Activated naive CD4-positive, alpha-beta T cell treated with anti-CD3 and anti-CD28 coated beads for 36 hours (primary cell): ENCODE measurements at regions not wholly inside any gene's neighbourhood (a gene's known extent, or its start where the extent isn't known, plus 50 kb on each side); places are given as distances from the start of the nearest gene placed in this dataset.
"Not testable (repeated sequence)": the region's sequence is repeated elsewhere in the genome, so short reads cannot be mapped to it uniquely, and the experiment has no call there.

Source experiments
- CTCF ChIA-PET: fragments of 350-600 bp; sonication (Branson Sonifier 250); formaldehyde crosslinking; loops from one replicate; lab custom pipeline; 2021; ENCODE audit warnings: antibody characterized with exemption; lab: Charles Lee
- DNase-seq: peaks from one replicate; pipeline ENCODE4 v3.0.0-alpha.2; 2020
- H3K27ac Mint-ChIP-seq: one replicate; pipeline ENCODE4 v1.8.0; 2021; ENCODE audit warnings: mild to moderate bottlenecking, mixed read lengths
- H3K27me3 Mint-ChIP-seq: one replicate; pipeline ENCODE4 v1.8.0; 2021; ENCODE audit warnings: low read depth, mixed read lengths
- H3K36me3 Mint-ChIP-seq: one replicate; pipeline ENCODE4 v1.8.0; 2021; ENCODE audit warnings: low read depth, mixed read lengths
- H3K4me1 Mint-ChIP-seq: one replicate; pipeline ENCODE4 v1.8.0; 2021; ENCODE audit warnings: low read depth, mixed read lengths
- H3K4me3 Mint-ChIP-seq: one replicate; pipeline ENCODE4 v1.8.0; 2021; ENCODE audit warnings: mild to moderate bottlenecking, moderate library complexity, mixed read lengths
- H3K9me3 Mint-ChIP-seq: one replicate; pipeline ENCODE4 v1.8.0; 2021; ENCODE audit warnings: mixed read lengths
- intact Hi-C: fragments of 100-400 bp; cut with micrococcal nuclease; formaldehyde crosslinking; loops from one replicate; pipeline ENCODE4 v1.15.1; 2023

DNA sequence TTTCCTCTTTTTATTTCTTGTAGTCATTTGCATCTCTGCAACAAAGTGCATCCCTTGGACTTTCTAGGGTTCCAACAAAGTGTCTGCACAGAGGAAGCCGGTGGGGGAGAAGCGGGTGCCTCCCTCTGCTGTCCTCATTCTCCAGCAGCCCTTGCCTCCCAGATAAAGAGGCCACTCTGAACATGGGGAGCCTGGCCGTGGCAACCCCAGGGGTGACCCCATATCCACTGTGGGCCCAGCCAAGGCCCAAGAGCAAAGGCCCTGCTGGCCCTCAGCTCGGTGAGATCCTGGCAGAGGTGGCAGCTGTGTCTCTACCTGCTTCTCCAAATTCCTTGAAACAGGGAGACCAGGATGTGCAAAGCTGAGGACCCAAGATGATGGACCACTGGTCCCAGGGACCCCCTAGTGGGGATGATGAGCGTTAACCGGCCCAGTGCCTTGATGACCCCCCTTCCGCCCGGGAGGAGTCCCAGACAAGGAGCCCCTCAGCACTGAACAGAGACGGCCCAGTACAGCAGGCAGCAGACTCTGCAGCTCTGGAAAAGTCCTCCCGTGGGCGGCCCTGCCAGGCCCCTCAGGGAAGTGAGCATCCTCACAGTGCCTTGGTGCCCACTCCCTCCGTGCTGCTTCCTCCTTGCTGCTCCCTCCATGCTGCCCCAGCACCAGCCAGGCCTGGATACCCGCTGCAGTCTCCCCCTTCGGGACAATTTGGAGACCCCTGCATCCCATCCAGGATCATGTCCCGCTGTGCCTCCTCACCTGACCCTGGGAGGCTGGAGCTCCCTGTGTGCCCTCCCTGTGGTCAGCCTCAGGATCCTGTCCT is 62.5 kb downstream of the MRPL36 start:
- no peaks in the 10 kb centered on the region for H3K4me1 Mint-ChIP-seq
- intact Hi-C loops = loop anchor here (5.0 kb wide), 2 partner anchors 70 to 300 kb away; no protein-coding TSS in a partner anchor
- no peaks in the 10 kb centered on the region for H3K36me3 Mint-ChIP-seq
- CTCF ChIA-PET = interaction anchor here (0.7 to 1.4 kb wide), 2 partner anchors 64 to 69 kb away, joined by 3 to 4 read pairs; partner anchors contain the start of gene NDUFS6
- H3K4me3 Mint-ChIP-seq = no peak overlapping the region
- H3K27me3 Mint-ChIP-seq = peaks cover 11% of the 10 kb centered on the region
- H3K9me3 Mint-ChIP-seq = peaks cover 3% of the 10 kb centered on the region
- DNase-seq = no peak
- H3K27ac Mint-ChIP-seq = no peak overlapping the region

DNA sequence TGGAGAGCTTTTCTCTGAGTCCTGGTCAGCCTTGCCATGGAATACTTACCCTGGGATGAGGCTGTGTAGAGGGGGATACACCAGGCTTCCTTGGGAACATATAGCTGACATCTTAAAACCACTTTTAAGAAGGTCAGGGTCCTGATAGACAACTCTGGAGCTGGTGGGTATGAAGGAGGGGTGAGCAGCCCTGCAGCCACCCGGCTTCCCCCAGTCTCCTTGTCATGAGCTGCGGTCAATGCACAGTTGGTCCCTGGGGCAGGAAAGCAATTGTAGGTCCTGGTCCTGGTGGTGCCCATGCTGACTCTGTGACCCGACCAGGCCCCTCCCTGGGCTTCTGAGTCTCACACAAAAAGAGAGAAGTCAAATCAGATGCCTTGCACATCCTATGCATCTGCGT is 63.6 kb downstream of the MRPL36 start:
- Mint-ChIP-seq H3K4me1 (no peaks in the 10 kb centered on the region), H3K9me3 (peaks cover 2% of the 10 kb centered on the region), H3K27ac (no peak overlapping the region), H3K4me3 (no peak overlapping the region), H3K36me3 (no peaks in the 10 kb centered on the region), H3K27me3 (peaks cover 10% of the 10 kb centered on the region)
- no peak for DNase-seq
- CTCF ChIA-PET = no interaction called here
- intact Hi-C loops = loop anchor here (5.0 kb wide), 2 partner anchors 69 to 301 kb away; no protein-coding TSS in a partner anchor

DNA sequence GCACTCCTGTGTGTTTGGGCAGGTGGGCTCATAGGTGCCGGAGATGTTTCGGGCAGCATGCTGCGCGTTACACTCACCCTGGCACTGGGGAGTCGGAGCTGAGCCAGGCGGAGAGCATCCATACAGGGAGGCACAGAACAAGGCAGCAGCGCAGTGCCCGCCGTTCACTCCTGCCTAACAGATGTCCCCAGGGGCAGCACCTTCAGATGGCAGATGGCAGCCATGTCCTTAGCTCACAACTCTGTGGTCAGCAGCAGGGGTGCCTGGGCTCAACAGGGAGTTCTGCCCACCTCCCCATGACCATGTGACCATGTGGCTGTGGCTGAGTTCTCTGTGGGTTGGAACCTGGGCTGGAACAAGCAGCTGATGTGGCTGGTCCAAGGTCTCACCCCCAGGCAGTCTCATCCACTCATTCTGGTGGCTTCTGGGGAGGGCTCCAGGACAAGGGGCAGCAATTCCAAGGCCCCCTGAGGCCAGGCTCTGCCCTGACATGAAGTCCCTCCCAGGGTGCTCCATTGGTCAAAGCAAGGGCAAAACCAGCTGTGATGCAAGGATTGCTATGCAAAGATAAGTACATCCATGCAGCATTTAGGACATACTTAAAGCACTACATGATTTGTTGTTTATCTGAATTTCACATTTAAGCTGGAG is 64.2 kb downstream of the MRPL36 start:
- no peak for DNase-seq
- CTCF ChIA-PET = no interaction called here
- Mint-ChIP-seq H3K4me3 (no peak overlapping the region), H3K36me3 (no peaks in the 10 kb centered on the region), H3K27ac (no peak overlapping the region), H3K9me3 (no peaks in the 10 kb centered on the region), H3K4me1 (no peaks in the 10 kb centered on the region), H3K27me3 (peaks cover 13% of the 10 kb centered on the region)
- intact Hi-C loops = loop anchor here (5.0 kb wide), 2 partner anchors 68 to 302 kb away; no protein-coding TSS in a partner anchor

DNA sequence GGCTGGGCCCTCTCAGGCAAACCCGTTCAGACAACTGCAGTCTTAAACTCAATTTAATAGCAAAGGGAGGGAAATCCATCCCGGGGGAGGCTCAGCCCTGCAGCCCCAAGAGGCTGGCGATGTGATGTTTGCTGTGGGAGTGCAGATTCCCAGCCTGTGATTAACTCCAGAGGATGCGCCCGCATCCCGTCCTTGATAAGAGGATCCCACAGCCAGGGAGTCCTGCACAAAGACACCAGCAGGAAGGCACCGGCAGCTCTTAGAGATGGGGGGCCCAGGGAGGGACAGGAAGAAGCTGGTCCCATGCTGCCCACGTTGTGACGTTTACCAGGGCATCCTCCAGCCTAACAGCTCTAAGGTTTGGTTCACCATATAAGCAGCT is 64.7 kb downstream of the MRPL36 start:
- H3K9me3 Mint-ChIP-seq = no peaks in the 10 kb centered on the region
- no peak overlapping the region for H3K27ac Mint-ChIP-seq
- intact Hi-C loops = loop anchor here (5.0 kb wide), 2 partner anchors 68 to 302 kb away; no protein-coding TSS in a partner anchor
- DNase-seq = no peak
- CTCF ChIA-PET = no interaction called here
- peaks cover 8% of the 10 kb centered on the region for H3K27me3 Mint-ChIP-seq
- no peaks in the 10 kb centered on the region for H3K36me3 Mint-ChIP-seq
- H3K4me1 Mint-ChIP-seq = no peaks in the 10 kb centered on the region
- H3K4me3 Mint-ChIP-seq = no peak overlapping the region

DNA sequence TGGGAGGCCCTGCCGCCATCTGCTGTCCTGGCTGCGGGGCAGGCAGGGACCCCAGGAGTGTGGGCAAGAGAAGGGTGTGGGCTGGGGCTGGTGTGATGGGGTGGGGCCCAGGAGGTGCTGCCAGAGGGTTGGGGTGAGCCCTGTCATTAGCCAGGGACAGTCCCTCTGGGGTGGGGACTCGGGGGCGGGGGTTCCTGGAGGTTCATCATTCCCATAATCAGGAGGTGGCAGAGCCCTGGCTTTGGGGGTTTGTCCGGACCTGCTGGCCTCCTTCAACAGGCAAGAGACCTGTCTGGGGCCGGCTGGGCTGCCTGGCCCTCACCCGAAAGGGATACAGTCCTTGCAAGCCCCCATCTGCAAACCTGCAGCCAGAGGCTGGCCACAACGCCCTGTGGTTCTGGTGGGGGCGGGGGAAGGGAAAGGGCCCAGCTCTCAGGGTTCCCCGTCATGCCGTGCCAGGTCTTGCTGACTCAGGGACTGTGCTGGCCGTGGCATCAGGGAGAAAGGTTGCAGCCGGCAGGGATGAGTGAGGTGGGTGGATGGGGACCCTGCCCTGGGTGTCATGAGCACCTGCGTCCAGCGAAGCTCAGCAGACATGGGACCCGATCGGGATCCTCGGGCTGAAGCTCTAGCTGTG is 65.2 kb downstream of the MRPL36 start:
- no peaks in the 10 kb centered on the region for H3K4me1 Mint-ChIP-seq
- intact Hi-C loops = no loop called here
- no peak overlapping the region for H3K27ac Mint-ChIP-seq
- CTCF ChIA-PET = no interaction called here
- no peaks in the 10 kb centered on the region for H3K9me3 Mint-ChIP-seq
- peaks cover 6% of the 10 kb centered on the region for H3K27me3 Mint-ChIP-seq
- H3K4me3 Mint-ChIP-seq = no peak overlapping the region
- no peaks in the 10 kb centered on the region for H3K36me3 Mint-ChIP-seq
- no peak for DNase-seq

DNA sequence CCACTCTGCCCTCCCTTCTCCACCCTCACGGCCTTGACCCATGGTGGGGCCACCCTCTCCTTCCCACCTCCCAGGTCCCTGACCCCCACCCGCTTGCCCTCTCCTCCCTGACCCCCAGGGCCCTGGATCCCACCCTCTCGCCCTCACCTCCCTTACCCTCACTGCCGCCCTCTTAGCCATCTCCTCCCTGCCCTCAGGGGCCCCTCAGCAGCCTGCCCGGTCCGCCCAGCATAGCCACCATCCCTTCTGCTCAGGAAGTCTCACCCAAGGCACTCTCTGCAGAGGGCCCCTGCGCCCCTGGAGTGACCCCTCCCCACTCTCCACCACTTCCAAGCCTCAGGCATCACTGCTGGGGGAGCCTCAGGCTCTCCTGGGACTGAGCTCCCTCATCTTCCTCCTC is 66.3 kb downstream of the MRPL36 start:
- no peak overlapping the region for H3K4me3 Mint-ChIP-seq
- no peaks in the 10 kb centered on the region for H3K9me3 Mint-ChIP-seq
- no peaks in the 10 kb centered on the region for H3K4me1 Mint-ChIP-seq
- no peak for DNase-seq
- CTCF ChIA-PET = no interaction called here
- H3K36me3 Mint-ChIP-seq = no peaks in the 10 kb centered on the region
- no peak overlapping the region for H3K27ac Mint-ChIP-seq
- intact Hi-C loops = no loop called here
- peaks cover 3% of the 10 kb centered on the region for H3K27me3 Mint-ChIP-seq

DNA sequence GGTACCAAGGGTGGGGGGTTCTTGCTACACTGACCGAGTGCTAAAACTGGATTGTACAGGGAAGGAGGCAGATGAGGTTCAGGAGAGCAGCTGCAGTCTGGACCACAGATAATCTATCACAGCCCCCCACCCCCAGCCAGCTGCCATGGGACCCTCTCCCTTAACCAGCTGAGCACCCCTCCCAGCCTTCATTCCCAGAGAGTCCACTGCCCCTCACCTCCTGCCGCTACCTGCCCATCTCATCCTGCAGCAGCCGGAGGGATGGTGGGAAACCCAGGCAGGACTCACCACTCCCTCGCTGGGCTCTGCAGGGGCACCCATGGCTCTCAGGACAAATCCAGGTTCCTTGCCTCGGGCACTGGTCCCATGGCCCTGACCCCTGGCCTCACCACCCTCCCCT is 66.7 kb downstream of the MRPL36 start:
- CTCF ChIA-PET = no interaction called here
- no peaks in the 10 kb centered on the region for H3K9me3 Mint-ChIP-seq
- peaks cover 3% of the 10 kb centered on the region for H3K27me3 Mint-ChIP-seq
- no peaks in the 10 kb centered on the region for H3K36me3 Mint-ChIP-seq
- no peak for DNase-seq
- H3K4me1 Mint-ChIP-seq = no peaks in the 10 kb centered on the region
- no peak overlapping the region for H3K4me3 Mint-ChIP-seq
- intact Hi-C loops = no loop called here
- H3K27ac Mint-ChIP-seq = no peak overlapping the region

DNA sequence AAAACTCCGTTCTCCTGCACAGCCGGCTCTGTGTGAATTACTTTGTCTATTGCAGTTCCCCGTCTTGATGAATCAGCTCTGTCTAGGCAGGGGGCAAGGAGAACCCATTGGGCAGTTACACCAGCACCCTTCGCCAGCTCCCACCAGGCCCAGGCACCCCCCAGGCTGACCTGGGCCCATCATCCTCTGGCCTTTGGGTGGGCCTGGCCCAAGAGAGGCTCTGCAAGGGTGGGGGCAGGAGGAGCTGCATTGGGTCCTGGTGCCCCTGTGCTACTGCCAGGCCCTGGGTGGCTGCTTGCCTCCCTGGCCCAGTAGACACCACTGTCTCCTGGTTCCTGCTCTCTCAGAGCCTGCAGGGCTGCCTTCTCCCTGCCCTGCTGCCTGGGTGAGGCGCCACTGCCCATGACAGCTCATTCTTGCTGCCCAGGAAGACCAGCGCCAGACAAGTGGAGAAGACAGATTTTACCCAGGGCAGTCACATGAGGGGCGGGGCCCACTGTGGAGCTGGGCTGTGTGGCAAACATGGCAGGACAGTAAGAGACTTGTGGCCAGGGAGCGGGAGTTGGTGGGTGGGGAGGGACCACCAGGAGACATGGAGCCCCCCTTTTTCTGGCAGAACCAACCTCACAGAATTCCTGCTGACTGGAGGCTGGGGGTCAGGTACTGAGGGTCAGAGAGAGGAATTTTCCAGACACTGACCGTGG is 67.2 kb downstream of the MRPL36 start:
- no peak overlapping the region for H3K27ac Mint-ChIP-seq
- intact Hi-C loops = no loop called here
- H3K36me3 Mint-ChIP-seq = no peaks in the 10 kb centered on the region
- no peaks in the 10 kb centered on the region for H3K9me3 Mint-ChIP-seq
- no peaks in the 10 kb centered on the region for H3K4me1 Mint-ChIP-seq
- H3K27me3 Mint-ChIP-seq = peaks cover 3% of the 10 kb centered on the region
- no peak for DNase-seq
- H3K4me3 Mint-ChIP-seq = no peak overlapping the region
- CTCF ChIA-PET = interaction anchor here (0.6 kb wide), 1 partner anchor 66 kb away, joined by 3 read pairs; no protein-coding TSS in a partner anchor

DNA sequence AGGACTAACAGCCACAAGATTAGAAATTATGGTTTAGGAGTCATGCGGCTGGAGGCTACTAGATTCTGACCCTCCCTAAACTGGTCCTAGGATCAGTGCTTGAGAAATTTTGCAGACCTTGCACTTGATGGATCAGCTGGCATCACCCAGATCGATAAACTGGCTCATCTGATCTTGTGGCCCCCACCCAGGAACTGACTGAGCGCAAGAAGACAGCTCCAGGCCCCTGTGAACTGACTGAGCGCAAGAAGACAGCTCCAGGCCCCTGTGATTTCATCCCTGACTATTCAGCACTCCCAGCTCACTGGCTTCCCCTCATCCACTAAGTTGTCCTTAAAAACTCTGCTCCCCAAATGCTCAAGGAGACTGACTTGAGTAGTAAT is 67.8 kb downstream of the MRPL36 start:
- H3K27me3 Mint-ChIP-seq, DNase-seq, intact Hi-C loops, H3K4me3 Mint-ChIP-seq, H3K9me3 Mint-ChIP-seq, H3K4me1 Mint-ChIP-seq, H3K36me3 Mint-ChIP-seq, H3K27ac Mint-ChIP-seq: not testable (repeated sequence)
- CTCF ChIA-PET = interaction anchor here (0.6 kb wide), 1 partner anchor 66 kb away, joined by 3 read pairs; no protein-coding TSS in a partner anchor

DNA sequence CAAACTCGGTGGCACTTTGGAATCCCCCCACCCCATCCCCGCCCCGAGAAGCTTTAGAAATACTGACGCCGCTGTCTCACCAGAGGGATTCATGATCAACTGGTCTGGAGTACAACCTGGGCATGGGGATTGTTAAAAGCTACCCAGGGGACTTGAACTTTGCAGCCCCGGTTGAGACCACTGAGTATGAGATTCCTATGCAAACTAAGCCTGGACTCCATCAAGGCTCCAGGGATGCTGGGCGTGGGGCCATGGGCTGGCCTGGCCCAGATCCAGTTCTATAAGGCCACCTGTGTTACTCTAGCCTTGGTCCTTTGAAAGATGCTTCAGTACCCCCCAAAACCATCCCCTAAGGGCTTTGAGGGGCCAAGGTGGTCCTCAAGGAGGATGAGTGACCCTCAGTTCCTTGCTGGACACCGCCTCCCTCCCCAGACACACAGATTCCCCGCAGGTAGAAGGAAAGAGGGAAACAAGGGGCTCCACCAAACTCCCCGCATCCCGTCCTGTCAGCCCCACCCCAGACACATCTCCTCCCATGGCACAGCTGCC is 68.5 kb downstream of the MRPL36 start:
- DNase-seq = no peak
- Mint-ChIP-seq H3K4me3 (no peak overlapping the region), H3K36me3 (no peaks in the 10 kb centered on the region), H3K27me3 (peaks cover 3% of the 10 kb centered on the region), H3K9me3 (no peaks in the 10 kb centered on the region), H3K4me1 (no peaks in the 10 kb centered on the region), H3K27ac (no peak overlapping the region)
- CTCF ChIA-PET = no interaction called here
- intact Hi-C loops = no loop called here

DNA sequence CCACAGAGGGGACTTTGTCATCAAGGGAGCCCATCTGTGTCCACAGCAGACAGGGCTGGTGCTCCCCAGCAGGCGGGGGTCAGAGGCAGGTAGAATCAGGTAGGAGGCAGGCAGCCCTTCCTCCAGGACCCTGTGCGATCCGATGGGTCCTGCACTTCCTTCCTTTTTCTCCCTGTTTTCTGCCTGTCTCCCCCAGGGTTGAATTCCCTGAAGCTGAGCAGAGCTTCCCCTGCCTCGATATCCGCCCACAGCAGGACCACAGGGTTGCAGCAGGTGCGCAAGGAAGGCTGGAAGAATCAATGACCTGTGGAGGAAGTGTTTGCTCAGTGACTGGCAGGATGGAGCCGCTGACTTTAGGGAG is 69.2 kb downstream of the MRPL36 start:
- peaks cover 2% of the 10 kb centered on the region for H3K4me1 Mint-ChIP-seq
- no peak overlapping the region for H3K27ac Mint-ChIP-seq
- DNase-seq = no peak
- H3K4me3 Mint-ChIP-seq = no peak overlapping the region
- no peaks in the 10 kb centered on the region for H3K9me3 Mint-ChIP-seq
- intact Hi-C loops = no loop called here
- H3K27me3 Mint-ChIP-seq = peaks cover 3% of the 10 kb centered on the region
- H3K36me3 Mint-ChIP-seq = no peaks in the 10 kb centered on the region
- CTCF ChIA-PET = no interaction called here
